Calu3 (cell line): ENCODE measurements at regions not wholly inside any gene's neighbourhood (a gene's known extent, or its start where the extent isn't known, plus 50 kb on each side); places are given as distances from the start of the nearest gene placed in this dataset.

ENCODE experiments used
- BruUV-seq: library from RNA; stranded (reverse); fragments of 400-500 nt; replicated peaks from 2 replicates; lab custom pipeline; 2021; lab: Mats Ljungman, UMichigan
- CTCF ChIA-PET: fragments of 300-600 bp; sonication (Branson Sonifier 250); formaldehyde crosslinking; loops from one replicate; lab custom pipeline; 2022; ENCODE audit warnings: antibody characterized with exemption; lab: Charles Lee
- DNase-seq: peaks from one replicate; pipeline ENCODE4 v3.0.0; 2022
- H3K27ac Mint-ChIP-seq: one replicate; pipeline ENCODE4 v1.8.0; 2022; ENCODE audit warnings: mixed read lengths; ENCODE audit not compliant: unreplicated experiment
- H3K27me3 Mint-ChIP-seq: one replicate; pipeline ENCODE4 v1.8.0; 2022; ENCODE audit warnings: mixed read lengths; ENCODE audit not compliant: unreplicated experiment
- H3K36me3 Mint-ChIP-seq: one replicate; pipeline ENCODE4 v1.8.0; 2022; ENCODE audit warnings: mild to moderate bottlenecking, moderate library complexity, mixed read lengths; ENCODE audit not compliant: insufficient read depth, unreplicated experiment
- H3K4me1 Mint-ChIP-seq: one replicate; pipeline ENCODE4 v1.8.0; 2022; ENCODE audit warnings: mild to moderate bottlenecking, low read depth, mixed read lengths; ENCODE audit not compliant: unreplicated experiment
- H3K4me3 Mint-ChIP-seq: one replicate; pipeline ENCODE4 v1.8.0; 2022; ENCODE audit warnings: mild to moderate bottlenecking, low read depth, moderate library complexity, mixed read lengths; ENCODE audit not compliant: unreplicated experiment
- H3K9me3 Mint-ChIP-seq: one replicate; pipeline ENCODE4 v1.8.0; 2022; ENCODE audit warnings: low read depth, mixed read lengths; ENCODE audit not compliant: unreplicated experiment
- CTCF ChIP-seq: fragments of 200-600 bp; IDR thresholded peaks from one replicate; pipeline ENCODE4 v1.8.0; 2022; ENCODE audit warnings: antibody characterized with exemption; ENCODE audit not compliant: unreplicated experiment
- intact Hi-C: fragments of 100-400 bp; cut with micrococcal nuclease; formaldehyde crosslinking; loops from one replicate; pipeline ENCODE4 v1.10.0; 2022; ENCODE audit not compliant: unreplicated experiment

GRCh38 chr13:62663767-62664166 is 1248.1 kb upstream of the PCDH20 start:
- H3K4me1 Mint-ChIP-seq: no peaks in the 10 kb centered on the region
- TF ChIP-seq CTCF: no peak
- no peaks in the 10 kb centered on the region for H3K9me3 Mint-ChIP-seq
- no TSS peak for BruUV-seq
- H3K27ac Mint-ChIP-seq: no peak overlapping the region
- CTCF ChIA-PET: no interaction called here
- H3K36me3 Mint-ChIP-seq: no peaks in the 10 kb centered on the region
- DNase-seq: no peak
- no peaks in the 10 kb centered on the region for H3K27me3 Mint-ChIP-seq
- no peak overlapping the region for H3K4me3 Mint-ChIP-seq
- intact Hi-C loops: no loop called here

GRCh38 chr13:62659365-62659764 is 1243.7 kb upstream of the PCDH20 start:
- intact Hi-C loops: no loop called here
- Mint-ChIP-seq H3K4me3 (no peak overlapping the region), H3K27me3 (no peaks in the 10 kb centered on the region), H3K36me3 (no peaks in the 10 kb centered on the region), H3K4me1 (no peaks in the 10 kb centered on the region), H3K9me3 (no peaks in the 10 kb centered on the region), H3K27ac (no peak overlapping the region)
- no TSS peak for BruUV-seq
- CTCF ChIA-PET: no interaction called here
- no peak for TF ChIP-seq CTCF
- DNase-seq: no peak

GRCh38 chr13:62653371-62653770 is 1237.7 kb upstream of the PCDH20 start:
- no peaks in the 10 kb centered on the region for H3K4me1 Mint-ChIP-seq
- no peak for TF ChIP-seq CTCF
- no peak overlapping the region for H3K27ac Mint-ChIP-seq
- CTCF ChIA-PET: no interaction called here
- H3K36me3 Mint-ChIP-seq: no peaks in the 10 kb centered on the region
- H3K27me3 Mint-ChIP-seq: no peaks in the 10 kb centered on the region
- no peak overlapping the region for H3K4me3 Mint-ChIP-seq
- no TSS peak for BruUV-seq
- intact Hi-C loops: no loop called here
- no peaks in the 10 kb centered on the region for H3K9me3 Mint-ChIP-seq
- DNase-seq: no peak

GRCh38 chr13:62643799-62644524 is 1228.3 kb upstream of the PCDH20 start:
- BruUV-seq: no TSS peak
- peaks cover 3% of the 10 kb centered on the region for H3K9me3 Mint-ChIP-seq

More at GRCh38 chr13:62643799-62644524, 1228.3 kb upstream of the PCDH20 start:
- H3K36me3 Mint-ChIP-seq: no peaks in the 10 kb centered on the region
- no peaks in the 10 kb centered on the region for H3K27me3 Mint-ChIP-seq
- H3K4me3 Mint-ChIP-seq: no peak overlapping the region
- CTCF ChIA-PET: no interaction called here
- intact Hi-C loops: no loop called here
- TF ChIP-seq CTCF: no peak
- DNase-seq: no peak
- no peak overlapping the region for H3K27ac Mint-ChIP-seq
- no peaks in the 10 kb centered on the region for H3K4me1 Mint-ChIP-seq
